AG04450 (cell line): ENCODE measurements at regions not wholly inside any gene's neighbourhood (a gene's known extent, or its start where the extent isn't known, plus 50 kb on each side); places are given as distances from the start of the nearest gene placed in this dataset.
A peak's percentile ranks its signal among the peaks of the same experiment; 100 is the strongest.

ENCODE experiments used
- CTCF ChIA-PET: fragments of 300-600, 350-600 bp; formaldehyde crosslinking; extraction: SDS; loops from one replicate; lab custom pipeline; 2022; ENCODE audit warnings: antibody characterized with exemption, inconsistent platforms; lab: Charles Lee
- POLR2A ChIA-PET: fragments of 350-600 bp; formaldehyde crosslinking; extraction: SDS; loops from one replicate; lab custom pipeline; 2021; ENCODE audit warnings: antibody characterized with exemption, inconsistent platforms; lab: Yijun Ruan, JAX
- DNase-seq: peaks from one replicate; pipeline ENCODE4 v3.0.0-alpha.2; 2011; ENCODE audit warnings: low read depth, low spot score
- H3K27ac ChIP-seq: one replicate; pipeline ENCODE4 v1.5.1; 2012; ENCODE audit warnings: low read depth, low read length, control low read depth
- H3K27me3 ChIP-seq: one replicate; pipeline ENCODE4 v1.6.0; 2012; ENCODE audit warnings: low read length; ENCODE audit not compliant: control insufficient read depth, insufficient read depth
- H3K4me3 ChIP-seq: 2 replicates; pipeline ENCODE4 v1.5.1; 2011; ENCODE audit warnings: mild to moderate bottlenecking, low read depth, low read length, control low read depth
- H3K9me3 ChIP-seq: 2 replicates; pipeline ENCODE4 v1.5.1; 2012; ENCODE audit warnings: low read length; ENCODE audit not compliant: control insufficient read depth, insufficient read depth
- TF ChIP-seq, protein P1 (sequence below): IDR thresholded peaks from 2 replicates; pipeline ENCODE4 v1.5.1; 2011; ENCODE audit warnings: low read depth, low read length, control low read depth, inconsistent platforms

DNA sequence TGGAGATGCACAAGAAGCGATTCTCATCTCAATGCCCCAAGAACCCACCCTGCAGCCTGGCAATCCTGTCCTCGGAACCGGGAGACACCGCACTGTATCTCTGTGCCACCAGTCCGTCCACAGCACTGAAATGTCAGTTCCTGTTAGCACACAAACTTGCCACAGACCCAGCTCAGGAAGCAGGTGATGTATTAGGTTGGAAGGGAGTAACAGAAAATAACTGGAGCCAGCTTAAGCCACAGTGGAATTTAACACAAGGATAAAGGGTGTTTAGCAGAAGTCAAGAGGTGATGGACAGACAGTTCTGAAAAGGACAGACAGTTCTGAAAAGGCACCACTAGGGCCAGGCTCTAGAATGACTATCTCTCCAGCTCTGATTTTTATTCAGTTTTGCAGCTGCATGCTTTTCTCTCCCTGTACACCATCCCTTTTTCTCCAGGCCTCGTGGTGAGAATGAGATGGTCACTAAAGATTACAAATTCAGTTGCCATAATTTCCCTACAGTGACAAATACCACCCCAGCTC, 114.4 kb downstream of the ANKRD18B start:
- Histone ChIP-seq H3K9me3 (no peaks in the 10 kb centered on the region), H3K27ac (no peak overlapping the region), H3K4me3 (no peak overlapping the region), H3K27me3 (peaks cover 37% of the 10 kb centered on the region)
- TF ChIP-seq, protein P1, sequence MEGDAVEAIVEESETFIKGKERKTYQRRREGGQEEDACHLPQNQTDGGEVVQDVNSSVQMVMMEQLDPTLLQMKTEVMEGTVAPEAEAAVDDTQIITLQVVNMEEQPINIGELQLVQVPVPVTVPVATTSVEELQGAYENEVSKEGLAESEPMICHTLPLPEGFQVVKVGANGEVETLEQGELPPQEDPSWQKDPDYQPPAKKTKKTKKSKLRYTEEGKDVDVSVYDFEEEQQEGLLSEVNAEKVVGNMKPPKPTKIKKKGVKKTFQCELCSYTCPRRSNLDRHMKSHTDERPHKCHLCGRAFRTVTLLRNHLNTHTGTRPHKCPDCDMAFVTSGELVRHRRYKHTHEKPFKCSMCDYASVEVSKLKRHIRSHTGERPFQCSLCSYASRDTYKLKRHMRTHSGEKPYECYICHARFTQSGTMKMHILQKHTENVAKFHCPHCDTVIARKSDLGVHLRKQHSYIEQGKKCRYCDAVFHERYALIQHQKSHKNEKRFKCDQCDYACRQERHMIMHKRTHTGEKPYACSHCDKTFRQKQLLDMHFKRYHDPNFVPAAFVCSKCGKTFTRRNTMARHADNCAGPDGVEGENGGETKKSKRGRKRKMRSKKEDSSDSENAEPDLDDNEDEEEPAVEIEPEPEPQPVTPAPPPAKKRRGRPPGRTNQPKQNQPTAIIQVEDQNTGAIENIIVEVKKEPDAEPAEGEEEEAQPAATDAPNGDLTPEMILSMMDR = no peak
- ChIA-PET POLR2A (no interaction called here), CTCF (interaction anchor here (1.5 kb wide), 1 partner anchor 14 kb away, joined by 8 read pairs; no protein-coding TSS in a partner anchor)
- DNase-seq = no peak

DNA sequence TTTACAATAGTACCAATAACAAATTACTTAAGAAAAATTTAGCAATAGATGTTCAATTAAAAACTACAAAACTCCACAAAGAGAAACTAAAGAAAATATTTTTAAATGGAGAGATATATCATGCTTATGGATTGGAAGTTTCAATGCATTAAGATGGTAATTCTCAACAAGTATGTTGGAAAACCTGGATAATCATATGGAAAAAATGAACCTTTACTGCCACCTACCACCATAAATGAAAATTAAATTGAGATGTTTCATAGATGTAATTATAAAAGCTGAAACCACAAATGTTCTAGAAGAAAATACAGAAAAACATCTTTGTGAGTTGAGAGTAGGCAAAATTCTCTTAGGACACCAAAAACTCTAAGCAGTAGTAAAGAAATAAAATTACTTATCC, 121.7 kb downstream of the ANKRD18B start:
- Histone ChIP-seq H3K27ac (no peak overlapping the region), H3K9me3 (no peaks in the 10 kb centered on the region), H3K27me3 (peaks cover 34% of the 10 kb centered on the region), H3K4me3 (no peak overlapping the region)
- POLR2A ChIA-PET = no interaction called here
- CTCF ChIA-PET = interaction anchor here (1.0 kb wide), 1 partner anchor 22 kb away, joined by 4 read pairs; no protein-coding TSS in a partner anchor
- DNase-seq = no peak
- TF ChIP-seq, protein P1 = peak; percentile 11; the same call in 1 of the 2 replicates

DNA sequence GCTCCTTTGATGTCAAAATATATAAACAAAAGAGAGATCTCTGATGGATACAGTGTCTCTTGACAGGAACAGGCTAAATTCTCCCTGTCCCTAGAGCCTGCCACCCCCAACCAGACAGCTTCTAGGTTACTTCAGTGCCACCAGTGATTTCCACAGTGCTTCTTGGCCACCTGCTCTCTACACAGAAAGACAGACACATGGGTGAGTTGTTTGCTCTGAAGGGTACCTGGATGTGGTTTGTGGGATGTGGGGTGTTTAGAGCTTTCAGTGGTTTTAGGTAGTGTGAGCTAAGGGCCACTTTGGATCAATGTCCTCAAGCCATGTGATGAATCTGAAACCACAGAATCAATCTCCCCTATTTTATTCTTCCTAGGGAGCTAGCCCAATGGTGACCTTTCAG, 125.4 kb downstream of the ANKRD18B start:
- POLR2A ChIA-PET = no interaction called here
- H3K4me3 ChIP-seq = no peak overlapping the region
- H3K27me3 ChIP-seq = peaks cover 28% of the 10 kb centered on the region
- H3K9me3 ChIP-seq = no peaks in the 10 kb centered on the region
- no peak for DNase-seq
- no peak overlapping the region for H3K27ac ChIP-seq
- TF ChIP-seq, protein P1 = no peak
- CTCF ChIA-PET = interaction anchor here (0.6 to 1.5 kb wide), 2 partner anchors 26 to 1221 kb away, joined by 4 to 6 read pairs; no protein-coding TSS in a partner anchor

DNA sequence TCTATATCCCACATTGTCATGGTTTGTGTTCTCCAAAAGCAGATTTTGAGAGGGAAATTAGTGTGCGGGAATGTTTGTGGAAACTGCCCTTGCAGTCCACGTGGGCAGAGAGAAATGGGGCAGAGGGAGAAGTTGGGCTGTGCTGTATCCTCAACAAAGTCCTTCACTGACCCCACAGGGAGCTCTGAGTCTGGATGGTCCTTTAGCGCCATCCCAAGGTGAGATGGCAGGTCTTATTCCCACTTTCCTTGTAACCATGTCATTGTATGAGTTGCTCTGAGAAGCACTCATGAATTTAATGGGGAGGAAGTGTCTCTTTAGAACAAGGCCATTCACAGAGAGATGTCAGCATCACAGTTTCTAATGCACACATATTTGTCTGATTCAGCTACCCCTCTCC, 127.1 kb downstream of the ANKRD18B start:
- POLR2A ChIA-PET = no interaction called here
- TF ChIP-seq, protein P1 = no peak
- no peak overlapping the region for H3K27ac ChIP-seq
- CTCF ChIA-PET = interaction anchor here (0.8 to 1.1 kb wide), 2 partner anchors 70 to 87 kb away, joined by 3 read pairs; no protein-coding TSS in a partner anchor
- no peak for DNase-seq
- no peak overlapping the region for H3K4me3 ChIP-seq
- peaks cover 36% of the 10 kb centered on the region for H3K27me3 ChIP-seq
- H3K9me3 ChIP-seq = no peaks in the 10 kb centered on the region

DNA sequence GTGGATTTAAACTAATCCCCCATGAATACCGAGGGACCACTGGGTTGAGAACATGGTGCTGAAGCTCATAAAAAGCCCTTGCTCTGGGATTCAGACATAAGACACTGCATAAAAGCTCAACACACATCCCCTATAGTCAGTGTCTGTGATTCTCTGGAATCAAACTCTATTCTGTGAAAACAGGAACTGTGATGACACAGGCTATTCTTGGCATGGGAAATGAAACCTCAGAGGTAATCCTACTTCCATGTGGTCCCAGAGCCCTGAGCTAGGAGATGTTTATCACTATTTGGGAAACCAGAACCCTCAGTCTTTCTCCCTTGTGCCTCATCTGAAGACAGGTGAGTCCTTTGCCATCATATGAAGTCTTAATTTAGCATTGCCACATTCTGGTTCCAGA, 135.4 kb upstream of the PRSS3 start:
- CTCF ChIA-PET = no interaction called here
- POLR2A ChIA-PET = no interaction called here
- DNase-seq = no peak
- Histone ChIP-seq H3K9me3 (no peaks in the 10 kb centered on the region), H3K4me3 (no peak overlapping the region), H3K27me3 (peaks cover 24% of the 10 kb centered on the region), H3K27ac (no peak overlapping the region)
- TF ChIP-seq, protein P1 = no peak
